Liver (tissue), 8 donors: ENCODE measurements at regions not wholly inside any gene's neighbourhood (a gene's known extent, or its start where the extent isn't known, plus 50 kb on each side); places are given as distances from the start of the nearest gene placed in this dataset.

ENCODE experiments used
- DNase-seq: peaks from one replicate; pipeline ENCODE4 v3.0.0-alpha.2; 2017; ENCODE audit warnings: low spot score
- H3K27ac ChIP-seq, 2 donors: one replicate each; pipeline ENCODE4 v1.7.0; 2013; ENCODE audit warnings: inconsistent platforms in 2 of 2, low read length in 2 of 2, control low read depth in 1 of 2, low read depth in 1 of 2, mild to moderate bottlenecking in 1 of 2
- H3K27me3 ChIP-seq, 4 donors: one replicate each; pipeline versions ENCODE4 v1.6.1 to v1.7.0; 2013; ENCODE audit warnings: low read length in 3 of 4, inconsistent platforms in 1 of 4, mild to moderate bottlenecking in 1 of 4, moderate library complexity in 1 of 4; ENCODE audit not compliant: control insufficient read depth in 4 of 4, insufficient read depth in 4 of 4
- H3K36me3 ChIP-seq, 4 donors: one replicate each; pipeline versions ENCODE4 v1.6.1 to v1.7.0; 2013; ENCODE audit warnings: low read length in 3 of 4, mild to moderate bottlenecking in 3 of 4, low read depth in 1 of 4, moderate library complexity in 1 of 4; ENCODE audit not compliant: control insufficient read depth in 4 of 4, insufficient read depth in 3 of 4
- H3K4me1 ChIP-seq, 4 donors: one replicate each; pipeline versions ENCODE4 v1.6.1 to v1.7.0; 2013; ENCODE audit warnings: low read length in 3 of 4, mild to moderate bottlenecking in 3 of 4, moderate library complexity in 1 of 4; ENCODE audit not compliant: control insufficient read depth in 4 of 4, insufficient read depth in 4 of 4
- H3K4me3 ChIP-seq, 3 donors: one replicate each; pipeline versions ENCODE4 v1.6.1 to v1.7.0; 2013; ENCODE audit warnings: low read length in 3 of 3, control low read depth in 1 of 3, low read depth in 1 of 3, mild to moderate bottlenecking in 1 of 3
- H3K9ac ChIP-seq, 2 donors: one replicate each; pipeline ENCODE4 v1.7.0; 2013; ENCODE audit warnings: low read length in 2 of 2, mild to moderate bottlenecking in 2 of 2, moderate library complexity in 2 of 2, control low read depth in 1 of 2, low read depth in 1 of 2
- H3K9me3 ChIP-seq, 4 donors: one replicate each; pipeline versions ENCODE4 v1.6.1 to v1.7.0; 2013; ENCODE audit warnings: low read length in 3 of 4; ENCODE audit not compliant: control insufficient read depth in 4 of 4
- EGR1 ChIP-seq, 2 donors: IDR thresholded peaks; 2 replicates each; pipeline ENCODE4 v1.6.1; 2016 to 2018; ENCODE audit warnings: antibody characterized with exemption in 2 of 2, low read depth in 2 of 2
- FOXA1 ChIP-seq: IDR thresholded peaks from 2 replicates; pipeline ENCODE4 v1.6.1; 2016; ENCODE audit warnings: antibody characterized with exemption
- FOXA2 ChIP-seq: IDR thresholded peaks from 2 replicates; pipeline ENCODE4 v1.6.1; 2016; ENCODE audit warnings: antibody characterized with exemption
- GABPA ChIP-seq, 2 donors: IDR thresholded peaks in 1 of 2; conservative IDR thresholded peaks in 1 of 2; 2 replicates each; pipeline ENCODE4 v1.6.1; 2016; ENCODE audit warnings: antibody characterized with exemption in 2 of 2, mild to moderate bottlenecking in 1 of 2, moderate library complexity in 1 of 2
- HNF4A ChIP-seq, 2 donors: conservative IDR thresholded peaks; 2 replicates each; pipeline ENCODE4 v1.6.1; 2016; ENCODE audit warnings: antibody characterized with exemption in 2 of 2, mild to moderate bottlenecking in 2 of 2
- HNF4G ChIP-seq: IDR thresholded peaks from 2 replicates; pipeline ENCODE4 v1.6.1; 2016; ENCODE audit warnings: antibody characterized with exemption
- JUND ChIP-seq, 2 donors: IDR thresholded peaks; 2 replicates each; pipeline ENCODE4 v1.6.1; 2016; ENCODE audit warnings: antibody characterized with exemption in 2 of 2
- NR2F2 ChIP-seq: IDR thresholded peaks from 2 replicates; pipeline ENCODE4 v1.6.1; 2016; ENCODE audit warnings: antibody characterized with exemption
- RXRA ChIP-seq, 2 donors: IDR thresholded peaks; 2 replicates each; pipeline ENCODE4 v1.6.1; 2017 to 2018; ENCODE audit warnings: antibody characterized with exemption in 2 of 2, mild to moderate bottlenecking in 1 of 2
- SP1 ChIP-seq: IDR thresholded peaks from 2 replicates; pipeline ENCODE4 v1.6.1; 2018; ENCODE audit warnings: antibody characterized with exemption, mild to moderate bottlenecking
- TAF1 ChIP-seq: conservative IDR thresholded peaks from 2 replicates; pipeline ENCODE4 v1.6.1; 2016; ENCODE audit warnings: antibody characterized with exemption, mild to moderate bottlenecking
- YY1 ChIP-seq: IDR thresholded peaks from 2 replicates; pipeline ENCODE4 v1.6.1; 2016; ENCODE audit warnings: antibody characterized with exemption, mild to moderate bottlenecking
- WGBS: extraction: QIAGEN DNeasy Blood & Tissue Kit; methylation state at CpG from one replicate; pipeline ENCODE4 v1.1.7; 2013; 5-methylcytosine and 5-hydroxymethylcytosine counted together
- TF ChIP-seq, protein P1 (sequence below): IDR thresholded peaks from 2 replicates; pipeline ENCODE4 v1.6.1; 2016; ENCODE audit warnings: antibody characterized with exemption
- TF ChIP-seq, protein P2 (sequence below): fragments of 150-350 bp; IDR thresholded peaks from 2 replicates; pipeline ENCODE4 v1.5.1; 2017; ENCODE audit warnings: improper control_type of control experiment, low read depth, low read length; ENCODE audit not compliant: missing input control
- TF ChIP-seq, protein P3 (sequence below): IDR thresholded peaks from 2 replicates; pipeline ENCODE4 v1.6.1; 2016; ENCODE audit warnings: antibody characterized with exemption, mild to moderate bottlenecking
- TF ChIP-seq, protein P4 (sequence below): IDR thresholded peaks from 2 replicates; pipeline ENCODE4 v1.6.1; 2016; ENCODE audit warnings: antibody characterized with exemption
- donor health status: healthy.
- donor health status: healthy.
- donor health status: healthy.
- donor health status: healthy.
- donor health status: healthy.

DNA sequence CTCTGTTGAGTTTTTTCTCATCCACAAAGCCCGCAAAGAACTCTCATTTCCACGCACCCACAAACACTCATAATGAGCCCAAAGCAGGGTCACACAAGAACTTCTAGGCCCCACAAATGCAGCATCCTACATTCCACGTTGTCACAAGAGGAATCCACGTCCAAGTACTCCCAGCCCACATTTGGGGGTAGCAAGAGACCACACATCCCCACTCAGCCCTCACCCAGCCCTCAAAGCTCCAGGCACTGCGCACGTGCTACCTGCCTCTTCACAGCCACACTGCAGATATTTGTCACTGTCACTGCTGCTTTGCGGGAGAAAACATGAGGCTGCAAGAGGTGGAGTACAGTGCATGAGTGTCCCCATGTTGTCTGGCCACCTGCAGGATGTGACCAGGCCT is 187.6 kb upstream of the CDYL start:
- H3K27me3 ChIP-seq, result peaks cover 0 to 2% (median 0%) of the 10 kb centered on the region in 4 donors
- TF ChIP-seq TAF1 (no peak), NR2F2 (no peak), FOXA2 (no peak), SP1 (no peak), YY1 (no peak), GABPA (IDR thresholded peaks at IDR 0.05 in 1 of 2, conservative IDR thresholded peaks at IDR 0.05 in 1 of 2) (no peak)
- TF ChIP-seq, protein P1, sequence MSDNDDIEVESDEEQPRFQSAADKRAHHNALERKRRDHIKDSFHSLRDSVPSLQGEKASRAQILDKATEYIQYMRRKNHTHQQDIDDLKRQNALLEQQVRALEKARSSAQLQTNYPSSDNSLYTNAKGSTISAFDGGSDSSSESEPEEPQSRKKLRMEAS, result no peak
- WGBS, result 88% methylated on average over 7 of the region's 7 CpGs
- H3K4me1 ChIP-seq, result no peaks in the 10 kb centered on the region
- no peak for DNase-seq
- no peak overlapping the region for H3K27ac ChIP-seq
- H3K9ac ChIP-seq, result no peak overlapping the region
- H3K36me3 ChIP-seq, result no peaks in the 10 kb centered on the region
- no peak overlapping the region for H3K4me3 ChIP-seq
- H3K9me3 ChIP-seq, result no peaks in the 10 kb centered on the region

- H3K4me1 ChIP-seq, result no peaks in the 10 kb centered on the region
- H3K4me3 ChIP-seq, result no peak overlapping the region
- whole genome bisulfite sequencing, result 82% methylated on average over 5 of the region's 5 CpGs
- no peaks in the 10 kb centered on the region for H3K9me3 ChIP-seq
- no peak overlapping the region for H3K27ac ChIP-seq
- TF ChIP-seq RXRA (IDR thresholded peaks at IDR 0.05) (no peak), FOXA1 (no peak), HNF4A (conservative IDR thresholded peaks at IDR 0.05) (no peak)
- TF ChIP-seq, protein P2, sequence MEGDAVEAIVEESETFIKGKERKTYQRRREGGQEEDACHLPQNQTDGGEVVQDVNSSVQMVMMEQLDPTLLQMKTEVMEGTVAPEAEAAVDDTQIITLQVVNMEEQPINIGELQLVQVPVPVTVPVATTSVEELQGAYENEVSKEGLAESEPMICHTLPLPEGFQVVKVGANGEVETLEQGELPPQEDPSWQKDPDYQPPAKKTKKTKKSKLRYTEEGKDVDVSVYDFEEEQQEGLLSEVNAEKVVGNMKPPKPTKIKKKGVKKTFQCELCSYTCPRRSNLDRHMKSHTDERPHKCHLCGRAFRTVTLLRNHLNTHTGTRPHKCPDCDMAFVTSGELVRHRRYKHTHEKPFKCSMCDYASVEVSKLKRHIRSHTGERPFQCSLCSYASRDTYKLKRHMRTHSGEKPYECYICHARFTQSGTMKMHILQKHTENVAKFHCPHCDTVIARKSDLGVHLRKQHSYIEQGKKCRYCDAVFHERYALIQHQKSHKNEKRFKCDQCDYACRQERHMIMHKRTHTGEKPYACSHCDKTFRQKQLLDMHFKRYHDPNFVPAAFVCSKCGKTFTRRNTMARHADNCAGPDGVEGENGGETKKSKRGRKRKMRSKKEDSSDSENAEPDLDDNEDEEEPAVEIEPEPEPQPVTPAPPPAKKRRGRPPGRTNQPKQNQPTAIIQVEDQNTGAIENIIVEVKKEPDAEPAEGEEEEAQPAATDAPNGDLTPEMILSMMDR, result no peak
- TF ChIP-seq, protein P3, sequence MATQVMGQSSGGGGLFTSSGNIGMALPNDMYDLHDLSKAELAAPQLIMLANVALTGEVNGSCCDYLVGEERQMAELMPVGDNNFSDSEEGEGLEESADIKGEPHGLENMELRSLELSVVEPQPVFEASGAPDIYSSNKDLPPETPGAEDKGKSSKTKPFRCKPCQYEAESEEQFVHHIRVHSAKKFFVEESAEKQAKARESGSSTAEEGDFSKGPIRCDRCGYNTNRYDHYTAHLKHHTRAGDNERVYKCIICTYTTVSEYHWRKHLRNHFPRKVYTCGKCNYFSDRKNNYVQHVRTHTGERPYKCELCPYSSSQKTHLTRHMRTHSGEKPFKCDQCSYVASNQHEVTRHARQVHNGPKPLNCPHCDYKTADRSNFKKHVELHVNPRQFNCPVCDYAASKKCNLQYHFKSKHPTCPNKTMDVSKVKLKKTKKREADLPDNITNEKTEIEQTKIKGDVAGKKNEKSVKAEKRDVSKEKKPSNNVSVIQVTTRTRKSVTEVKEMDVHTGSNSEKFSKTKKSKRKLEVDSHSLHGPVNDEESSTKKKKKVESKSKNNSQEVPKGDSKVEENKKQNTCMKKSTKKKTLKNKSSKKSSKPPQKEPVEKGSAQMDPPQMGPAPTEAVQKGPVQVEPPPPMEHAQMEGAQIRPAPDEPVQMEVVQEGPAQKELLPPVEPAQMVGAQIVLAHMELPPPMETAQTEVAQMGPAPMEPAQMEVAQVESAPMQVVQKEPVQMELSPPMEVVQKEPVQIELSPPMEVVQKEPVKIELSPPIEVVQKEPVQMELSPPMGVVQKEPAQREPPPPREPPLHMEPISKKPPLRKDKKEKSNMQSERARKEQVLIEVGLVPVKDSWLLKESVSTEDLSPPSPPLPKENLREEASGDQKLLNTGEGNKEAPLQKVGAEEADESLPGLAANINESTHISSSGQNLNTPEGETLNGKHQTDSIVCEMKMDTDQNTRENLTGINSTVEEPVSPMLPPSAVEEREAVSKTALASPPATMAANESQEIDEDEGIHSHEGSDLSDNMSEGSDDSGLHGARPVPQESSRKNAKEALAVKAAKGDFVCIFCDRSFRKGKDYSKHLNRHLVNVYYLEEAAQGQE, result no peak
- no peak for DNase-seq
- no peaks in the 10 kb centered on the region for H3K36me3 ChIP-seq
- H3K27me3 ChIP-seq, result peaks cover 0 to 2% (median 0%) of the 10 kb centered on the region in 4 donors
- no peak overlapping the region for H3K9ac ChIP-seq
Observed at GRCh38 chr6:4588163-4588562, 188.0 kb upstream of the CDYL start.

DNA sequence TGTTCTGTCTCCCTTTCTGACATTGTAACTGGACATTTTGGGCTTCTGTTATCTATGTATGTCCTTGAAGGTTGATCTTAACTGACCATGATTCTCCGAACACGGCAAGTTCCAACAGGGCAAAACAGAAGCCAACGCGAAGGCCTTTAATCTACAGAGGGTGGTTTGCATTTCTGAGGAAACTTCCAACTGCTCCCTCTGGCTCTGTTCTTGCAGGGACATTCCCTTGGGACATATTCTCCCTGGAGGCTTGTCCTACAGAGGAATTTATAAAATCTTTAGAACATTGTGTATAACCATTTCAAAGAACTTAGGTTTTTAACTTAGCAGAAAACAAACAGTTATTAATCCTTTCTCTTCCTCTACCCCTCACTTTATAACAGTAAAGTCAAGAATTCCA is 189.0 kb upstream of the CDYL start:
- no peaks in the 10 kb centered on the region for H3K36me3 ChIP-seq
- H3K27me3 ChIP-seq, result peaks cover 0 to 2% (median 0%) of the 10 kb centered on the region in 4 donors
- 84% methylated on average over 4 of the region's 4 CpGs for WGBS
- H3K27ac ChIP-seq, result no peak overlapping the region
- no peaks in the 10 kb centered on the region for H3K4me1 ChIP-seq
- DNase-seq, result no peak
- H3K9me3 ChIP-seq, result no peaks in the 10 kb centered on the region
- no peak overlapping the region for H3K4me3 ChIP-seq
- H3K9ac ChIP-seq, result no peak overlapping the region
- TF ChIP-seq EGR1 (IDR thresholded peaks at IDR 0.05; ENCODE audit: low read depth in 2 of 2), result no peak
- TF ChIP-seq RXRA (IDR thresholded peaks at IDR 0.05), result no peak
- TF ChIP-seq, protein P4, sequence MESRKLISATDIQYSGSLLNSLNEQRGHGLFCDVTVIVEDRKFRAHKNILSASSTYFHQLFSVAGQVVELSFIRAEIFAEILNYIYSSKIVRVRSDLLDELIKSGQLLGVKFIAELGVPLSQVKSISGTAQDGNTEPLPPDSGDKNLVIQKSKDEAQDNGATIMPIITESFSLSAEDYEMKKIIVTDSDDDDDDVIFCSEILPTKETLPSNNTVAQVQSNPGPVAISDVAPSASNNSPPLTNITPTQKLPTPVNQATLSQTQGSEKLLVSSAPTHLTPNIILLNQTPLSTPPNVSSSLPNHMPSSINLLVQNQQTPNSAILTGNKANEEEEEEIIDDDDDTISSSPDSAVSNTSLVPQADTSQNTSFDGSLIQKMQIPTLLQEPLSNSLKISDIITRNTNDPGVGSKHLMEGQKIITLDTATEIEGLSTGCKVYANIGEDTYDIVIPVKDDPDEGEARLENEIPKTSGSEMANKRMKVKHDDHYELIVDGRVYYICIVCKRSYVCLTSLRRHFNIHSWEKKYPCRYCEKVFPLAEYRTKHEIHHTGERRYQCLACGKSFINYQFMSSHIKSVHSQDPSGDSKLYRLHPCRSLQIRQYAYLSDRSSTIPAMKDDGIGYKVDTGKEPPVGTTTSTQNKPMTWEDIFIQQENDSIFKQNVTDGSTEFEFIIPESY, result no peak
- no peak for TF ChIP-seq GABPA (IDR thresholded peaks at IDR 0.05 in 1 of 2, conservative IDR thresholded peaks at IDR 0.05 in 1 of 2)
- TF ChIP-seq TAF1, result no peak
- no peak for TF ChIP-seq HNF4G
- TF ChIP-seq NR2F2, result no peak
- TF ChIP-seq, protein P1, result no peak
- TF ChIP-seq JUND (IDR thresholded peaks at IDR 0.05), result no peak
- TF ChIP-seq YY1, result no peak
- no peak for TF ChIP-seq FOXA2
- TF ChIP-seq FOXA1, result no peak
- TF ChIP-seq, protein P2, result no peak
